OCI-LY1 (cell line): ENCODE measurements at regions not wholly inside any gene's neighbourhood (a gene's known extent, or its start where the extent isn't known, plus 50 kb on each side); places are given as distances from the start of the nearest gene placed in this dataset.
"Not testable (repeated sequence)": the region's sequence is repeated elsewhere in the genome, so short reads cannot be mapped to it uniquely, and the experiment has no call there.

Source experiments
- H2AFZ ChIP-seq: fragments of 200-600 bp; sonication (generic), shearing (Covaris generic); 2 replicates; pipeline ENCODE4 v1.6.0; 2014; ENCODE audit warnings: antibody characterized with exemption, mild to moderate bottlenecking, low read length
- H3F3A ChIP-seq: fragments of 200-600 bp; sonication (generic), shearing (Covaris generic); 2 replicates; pipeline ENCODE4 v1.6.0; 2014; ENCODE audit warnings: mild to moderate bottlenecking, antibody characterized with exemption, low read length, moderate library complexity; ENCODE audit not compliant: insufficient read depth
- H3K27ac ChIP-seq: fragments of 200-600 bp; sonication (generic); 2 replicates; pipeline ENCODE4 v1.5.1; 2014; ENCODE audit warnings: low read length, mixed run types, mild to moderate bottlenecking, low read depth; ENCODE audit not compliant: poor library complexity, severe bottlenecking
- H3K27me3 ChIP-seq: fragments of 200-600 bp; sonication (generic); 2 replicates; pipeline ENCODE4 v1.6.0; 2014; ENCODE audit warnings: antibody characterized with exemption, mild to moderate bottlenecking, low read length, moderate library complexity; ENCODE audit not compliant: insufficient read depth
- H3K36me3 ChIP-seq: fragments of 200-600 bp; sonication (generic); 2 replicates; pipeline ENCODE4 v1.6.1; 2014; ENCODE audit warnings: mild to moderate bottlenecking, antibody characterized with exemption, low read length, moderate library complexity, mixed read lengths; ENCODE audit not compliant: insufficient read depth
- H3K4me1 ChIP-seq: fragments of 200-600 bp; sonication (generic); 2 replicates; pipeline ENCODE4 v1.5.1; 2014; ENCODE audit warnings: mild to moderate bottlenecking, low read length, moderate library complexity; ENCODE audit not compliant: insufficient read depth, severe bottlenecking
- H3K4me2 ChIP-seq: fragments of 200-600 bp; sonication (generic), shearing (Covaris generic); 2 replicates; pipeline ENCODE4 v1.6.1; 2014; ENCODE audit warnings: low read length
- H3K4me3 ChIP-seq: fragments of 200-600 bp; sonication (generic); 2 replicates; pipeline ENCODE4 v1.5.1; 2014; ENCODE audit warnings: low read length, low read depth, mild to moderate bottlenecking, mixed read lengths; ENCODE audit not compliant: poor library complexity, severe bottlenecking
- H3K79me2 ChIP-seq: fragments of 200-600 bp; shearing (Covaris generic); 2 replicates; pipeline ENCODE4 v1.6.1; 2016; ENCODE audit warnings: mixed run types, low read length, mixed read lengths; ENCODE audit not compliant: insufficient read depth
- H3K9ac ChIP-seq: fragments of 200-600 bp; sonication (generic), shearing (Covaris generic); 2 replicates; pipeline ENCODE4 v1.6.1; 2014; ENCODE audit warnings: mild to moderate bottlenecking, low read length, mixed read lengths
- H3K9me2 ChIP-seq: fragments of 200-600 bp; sonication (generic), shearing (Covaris generic); 2 replicates; pipeline ENCODE4 v1.6.1; 2014; ENCODE audit warnings: low read depth, mild to moderate bottlenecking, low read length, mixed read lengths
- H3K9me3 ChIP-seq: fragments of 200-600 bp; shearing (Covaris generic); 2 replicates; pipeline ENCODE4 v1.6.1; 2014; ENCODE audit warnings: low read length, mixed read lengths
- H4K20me1 ChIP-seq: fragments of 200-600 bp; sonication (generic), shearing (Covaris generic); 2 replicates; pipeline ENCODE4 v1.6.0; 2016; ENCODE audit warnings: mild to moderate bottlenecking, low read length; ENCODE audit not compliant: insufficient read depth
- CTCF ChIP-seq: fragments of 200-600 bp; sonication (generic), shearing (Covaris generic); IDR thresholded peaks from 2 replicates; pipeline ENCODE4 v1.5.1; 2017; ENCODE audit warnings: mild to moderate bottlenecking, antibody characterized with exemption, low read length, moderate library complexity, mixed read lengths
- EZH2 ChIP-seq: fragments of 200-600 bp; sonication (generic), shearing (Covaris generic); IDR thresholded peaks from 2 replicates; pipeline ENCODE4 v1.8.0; 2017; ENCODE audit warnings: borderline replicate concordance, mixed run types, mild to moderate bottlenecking, antibody characterized with exemption, low read length, moderate library complexity, mixed read lengths

GRCh38 chr1:238701024-238701423 is 685.3 kb upstream of the CHRM3 start:
- Histone ChIP-seq H3F3A (no peaks in the 10 kb centered on the region), H3K9ac (no peak overlapping the region), H3K27me3 (no peaks in the 10 kb centered on the region), H3K36me3 (no peaks in the 10 kb centered on the region), H3K79me2 (no peaks in the 10 kb centered on the region), H3K4me2 (no peak overlapping the region), H4K20me1 (no peaks in the 10 kb centered on the region), H3K4me3 (no peak overlapping the region), H2AFZ (no peak overlapping the region), H3K9me2 (no peaks in the 10 kb centered on the region), H3K27ac (no peak overlapping the region), H3K9me3 (no peaks in the 10 kb centered on the region), H3K4me1 (no peaks in the 10 kb centered on the region)
- TF ChIP-seq EZH2 (no peak), CTCF (no peak)

- Histone ChIP-seq H3K27me3 (no peaks in the 10 kb centered on the region), H3K9ac (no peak overlapping the region), H3K4me2 (no peak overlapping the region), H3K27ac (no peak overlapping the region), H3K9me3 (no peaks in the 10 kb centered on the region), H3K79me2 (no peaks in the 10 kb centered on the region), H3K9me2 (no peaks in the 10 kb centered on the region), H3K4me3 (no peak overlapping the region), H4K20me1 (no peaks in the 10 kb centered on the region), H3K4me1 (no peaks in the 10 kb centered on the region), H3K36me3 (no peaks in the 10 kb centered on the region), H3F3A (no peaks in the 10 kb centered on the region), H2AFZ (no peak overlapping the region)
- TF ChIP-seq EZH2 (no peak), CTCF (no peak)
Measured at GRCh38 chr1:238690415-238690814, 696.0 kb upstream of the CHRM3 start.

- not testable (repeated sequence) for H4K20me1 ChIP-seq, H3K9me2 ChIP-seq, H3K27me3 ChIP-seq, H3F3A ChIP-seq, H3K36me3 ChIP-seq, H3K79me2 ChIP-seq, H3K27ac ChIP-seq, H3K9ac ChIP-seq, H3K9me3 ChIP-seq, H3K4me1 ChIP-seq, H3K4me2 ChIP-seq, H3K4me3 ChIP-seq, H2AFZ ChIP-seq
Measured at GRCh38 chr1:238684576-238684975, 701.8 kb upstream of the CHRM3 start.

- Histone ChIP-seq H3K4me3 (no peak overlapping the region), H3K4me2 (no peak overlapping the region), H3K4me1 (no peaks in the 10 kb centered on the region), H3K9me2 (no peaks in the 10 kb centered on the region), H3K79me2 (no peaks in the 10 kb centered on the region), H3F3A (no peaks in the 10 kb centered on the region), H4K20me1 (no peaks in the 10 kb centered on the region), H3K9ac (no peak overlapping the region), H3K36me3 (no peaks in the 10 kb centered on the region), H3K27ac (no peak overlapping the region), H2AFZ (no peak overlapping the region), H3K27me3 (no peaks in the 10 kb centered on the region), H3K9me3 (no peaks in the 10 kb centered on the region)
- TF ChIP-seq CTCF (no peak), EZH2 (no peak)
Measured at GRCh38 chr1:238681451-238681850, 704.9 kb upstream of the CHRM3 start.
